Sciatic nerve (tissue), 2 donors: ENCODE measurements at regions not wholly inside any gene's neighbourhood (a gene's known extent, or its start where the extent isn't known, plus 50 kb on each side); places are given as distances from the start of the nearest gene placed in this dataset.
"Not testable (repeated sequence)": the region's sequence is repeated elsewhere in the genome, so short reads cannot be mapped to it uniquely, and the experiment has no call there.

Source experiments
- ATAC-seq: fragments of 200-7000 bp; cut with Tn5 transposase; one replicate; pipeline ENCODE4 v1.9.1; 2020; ENCODE audit warnings: mild to moderate bottlenecking, moderate library complexity
- DNase-seq: peaks from one replicate; pipeline ENCODE4 v3.0.0-alpha.2; 2020; ENCODE audit warnings: low spot score
- intact Hi-C: fragments of 100-400 bp; cut with DNase I; formaldehyde crosslinking; loops from one replicate; pipeline ENCODE4 v1.14.2; 2022
- donor health status: DM: no; HTN: no; CAD: no.
- donor health status: DM: no; HTN: no; CAD: no.

DNA sequence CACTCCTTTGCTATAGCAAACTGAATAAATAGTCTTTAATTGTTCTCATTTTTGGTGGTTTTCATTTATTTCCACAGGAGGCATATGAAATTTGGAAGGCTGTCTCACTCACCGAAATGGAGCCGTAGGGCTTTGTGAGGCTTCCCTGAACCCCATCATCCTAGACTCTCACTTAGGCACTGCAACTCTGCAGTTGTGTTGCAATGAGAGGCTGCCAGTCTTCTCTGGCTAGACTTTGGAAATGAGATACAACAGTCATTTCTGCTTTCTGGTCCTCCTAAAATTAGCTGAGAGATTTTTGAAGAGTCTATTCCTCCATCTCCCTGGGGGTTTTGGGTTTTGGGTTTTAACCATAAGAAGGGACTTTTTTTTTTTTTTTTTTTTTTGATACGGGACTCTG, 146.5 kb downstream of the SH3BGRL start:
- intact Hi-C loops: no loop called here
- ATAC-seq (no peak), DNase-seq (no peak)

DNA sequence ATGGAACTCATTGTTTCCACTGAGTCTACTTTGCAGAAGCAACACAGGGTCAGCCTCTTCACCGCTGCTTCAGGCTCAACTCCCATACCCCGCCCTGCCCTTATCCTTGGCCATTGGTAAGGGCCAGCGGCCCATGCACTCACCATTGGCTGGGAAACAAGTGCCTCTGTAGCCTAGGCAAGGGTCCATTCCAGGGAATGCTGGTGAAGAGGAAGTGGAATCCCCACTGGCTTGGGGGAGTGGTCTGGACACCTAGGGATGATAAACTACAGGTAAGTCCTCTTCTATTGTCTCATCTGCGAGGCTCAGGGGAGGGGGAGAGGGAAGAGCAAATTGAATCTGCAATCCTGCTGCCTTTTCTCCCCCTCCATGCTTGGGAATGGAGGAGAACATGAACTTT, 153.1 kb downstream of the SH3BGRL start:
- DNase-seq (peak; percentile 31), ATAC-seq (no peak)
- intact Hi-C loops: no loop called here

DNA sequence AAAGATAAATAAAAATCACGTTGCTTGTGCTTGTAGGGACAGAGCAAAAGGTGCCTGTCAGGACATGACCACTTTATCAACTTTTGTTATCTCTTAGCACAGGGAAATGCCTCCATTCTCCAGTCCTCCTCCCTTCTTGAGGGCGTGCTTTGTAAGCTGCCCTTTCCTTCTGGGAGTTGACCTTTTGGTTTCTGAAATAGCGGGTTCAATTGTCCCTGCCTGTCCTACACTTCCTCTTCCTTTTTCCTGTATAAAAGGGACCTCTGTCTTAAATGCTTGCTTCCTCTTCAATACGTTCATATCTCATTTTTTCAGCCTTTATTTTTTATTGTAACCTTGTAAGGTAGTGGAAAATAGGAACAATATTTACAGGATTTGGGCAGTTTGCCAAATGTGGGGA, 153.5 kb downstream of the SH3BGRL start:
- intact Hi-C loops: no loop called here
- DNase-seq (no peak), ATAC-seq (no peak)

DNA sequence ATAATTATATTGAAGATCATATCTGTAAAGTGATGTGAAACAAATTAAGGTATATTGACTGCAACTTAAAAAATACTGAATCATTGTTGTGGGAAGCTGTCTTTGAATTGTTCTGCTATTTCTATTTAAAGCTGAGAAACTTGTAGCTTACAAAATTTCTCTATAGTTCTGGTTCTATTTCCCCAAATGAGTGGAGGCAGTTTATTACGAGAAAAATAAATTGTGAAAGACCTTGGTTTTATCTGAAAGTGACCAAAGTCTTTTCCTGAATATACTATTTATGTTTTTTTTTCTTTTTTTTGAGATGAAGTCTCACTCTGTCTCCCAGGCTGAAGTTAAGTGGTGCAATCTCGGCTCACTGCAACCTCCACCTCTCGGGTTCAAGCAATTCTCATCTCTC, 165.4 kb downstream of the SH3BGRL start:
- ATAC-seq (no peak), DNase-seq (no peak)
- intact Hi-C loops: no loop called here

DNA sequence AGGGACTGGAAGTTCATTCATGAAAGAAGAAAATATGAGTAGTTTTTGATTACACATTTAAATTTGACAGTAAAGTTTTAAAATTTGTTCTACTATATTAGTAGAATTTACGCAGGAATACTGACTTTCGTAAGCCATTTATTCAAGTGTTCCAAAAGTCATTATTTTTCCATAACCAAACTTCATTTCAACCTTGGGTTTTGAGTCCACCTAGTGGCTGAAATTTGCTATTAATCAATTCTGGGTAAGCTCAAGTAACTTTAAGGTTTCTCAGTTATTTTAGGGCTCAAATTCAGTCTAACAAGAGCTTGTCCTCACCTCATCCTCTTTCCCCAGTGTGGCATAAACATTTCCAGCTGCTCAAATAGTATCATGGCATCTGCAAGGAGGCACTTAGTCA, 175.4 kb downstream of the SH3BGRL start:
- ATAC-seq: no peak
- DNase-seq: no peak
- intact Hi-C loops: no loop called here

DNA sequence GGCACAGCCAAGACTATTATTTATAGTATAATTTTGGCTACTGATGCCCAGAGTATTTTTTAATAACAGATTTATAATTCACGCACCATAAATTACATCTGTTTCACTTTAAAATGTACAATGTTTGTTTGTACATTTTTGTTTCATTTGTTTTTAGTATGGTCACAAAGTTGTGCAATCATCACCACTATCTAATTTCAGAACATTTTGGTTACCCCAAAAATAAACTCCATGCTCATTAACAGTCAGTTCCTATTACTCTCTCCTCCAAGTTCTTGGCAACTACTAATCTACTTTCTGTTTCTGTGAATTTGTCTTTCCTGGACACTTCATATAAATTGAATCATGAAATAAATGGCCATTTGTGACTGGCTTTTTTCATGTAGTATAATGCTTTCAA, 176.7 kb downstream of the SH3BGRL start:
- DNase-seq (no peak), ATAC-seq (no peak)
- intact Hi-C loops: no loop called here

DNA sequence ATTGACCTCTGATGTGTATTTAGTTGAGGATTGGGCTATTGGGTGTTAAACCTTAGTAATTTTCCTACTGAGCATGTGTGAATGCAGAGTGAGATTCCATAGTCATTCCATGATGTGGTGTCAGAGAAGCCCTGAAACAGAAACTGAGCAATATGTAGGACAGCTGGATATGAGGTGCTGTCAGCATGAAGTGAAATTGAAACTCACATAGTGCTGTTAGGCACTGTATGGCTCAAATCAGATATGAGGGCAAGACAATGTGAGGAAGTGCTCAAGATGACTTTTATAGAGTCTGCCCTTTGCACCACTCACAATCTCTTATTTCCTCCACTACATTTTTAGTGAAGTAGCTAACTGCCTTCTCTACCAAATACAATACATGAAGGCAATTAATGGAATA, 188.3 kb downstream of the SH3BGRL start:
- no peak for ATAC-seq
- intact Hi-C loops: no loop called here
- no peak for DNase-seq

DNA sequence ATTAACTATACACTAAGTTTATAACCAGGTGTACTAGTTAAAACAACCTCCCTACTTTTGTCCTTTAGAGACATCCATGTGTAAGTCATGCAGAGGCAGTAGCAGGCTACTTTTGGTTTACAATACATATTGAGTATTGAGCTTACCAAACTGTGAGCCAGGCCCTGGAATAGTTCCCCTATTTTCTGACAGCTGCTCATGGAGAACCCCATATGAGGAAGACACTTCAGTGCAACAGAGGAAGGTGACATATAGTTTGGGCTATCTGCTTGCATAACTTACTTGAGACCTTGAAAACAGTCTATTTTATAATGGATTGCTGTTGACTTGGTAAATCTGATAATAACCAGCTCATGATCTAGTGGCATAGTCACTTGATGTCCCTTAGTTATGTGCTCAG, 190.5 kb downstream of the SH3BGRL start:
- ATAC-seq: no peak
- no peak for DNase-seq
- intact Hi-C loops: no loop called here

DNA sequence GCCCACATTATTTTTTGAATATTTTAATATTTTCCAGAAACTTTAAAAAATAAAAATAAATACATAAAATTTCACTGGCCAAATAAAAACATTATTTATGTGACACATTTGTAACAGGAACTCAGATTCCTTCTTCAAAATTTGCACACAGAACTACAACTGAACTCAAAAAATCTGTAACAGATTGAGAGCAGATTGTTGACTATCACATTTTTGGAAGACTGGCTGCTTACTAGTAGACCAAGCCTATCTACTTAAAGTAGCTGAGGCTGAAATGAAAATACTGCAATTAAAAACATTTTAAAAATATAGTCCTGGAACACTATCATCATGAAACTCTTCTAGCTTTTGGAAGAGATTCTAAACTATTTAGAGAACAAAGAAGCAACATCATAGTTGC, 203.9 kb downstream of the SH3BGRL start:
- DNase-seq: no peak
- intact Hi-C loops: no loop called here
- ATAC-seq: no peak

DNA sequence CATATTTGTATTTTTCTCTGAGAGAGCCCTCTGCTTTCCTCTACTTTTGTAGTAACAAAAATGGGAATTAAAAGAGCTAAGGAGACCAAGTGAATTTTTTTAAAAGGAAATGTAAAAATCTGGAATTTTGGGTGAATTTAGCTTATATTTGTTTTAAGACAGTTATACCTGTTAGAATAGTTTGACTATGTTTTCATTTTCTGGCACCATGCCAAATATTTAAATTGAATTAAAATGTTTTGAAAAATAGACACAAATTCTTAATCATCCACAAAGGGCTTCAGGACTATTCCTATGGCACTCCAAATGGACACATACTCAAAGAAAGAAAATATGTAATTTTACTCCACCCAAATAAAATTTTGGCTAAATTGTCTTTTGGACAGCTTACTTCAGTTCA, 209.6 kb downstream of the SH3BGRL start:
- no peak for ATAC-seq

DNA sequence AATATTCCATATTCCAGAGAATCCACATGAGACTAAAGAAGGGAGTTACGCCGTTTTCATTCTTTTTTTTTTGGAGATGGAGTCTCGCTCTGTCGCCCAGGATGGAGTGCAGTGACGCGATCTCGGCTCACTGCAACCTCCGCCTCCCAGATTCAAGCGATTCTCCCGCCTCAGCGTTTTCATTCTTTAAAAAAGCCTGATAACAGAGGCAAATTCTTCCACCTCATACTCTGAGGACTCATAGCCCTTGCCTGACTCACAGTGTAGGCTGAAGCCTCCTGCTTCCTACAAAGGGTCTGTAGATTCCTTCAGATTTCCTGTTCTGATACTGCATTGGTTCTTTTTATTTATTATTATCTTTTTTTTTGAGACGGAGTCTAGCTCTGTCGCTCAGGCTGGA, 210.5 kb downstream of the SH3BGRL start:
- ATAC-seq (no peak), DNase-seq (no peak)
- intact Hi-C loops: no loop called here

More for the DNA sequence above, 209.6 kb downstream of the SH3BGRL start:
- intact Hi-C loops: no loop called here
- DNase-seq: no peak

DNA sequence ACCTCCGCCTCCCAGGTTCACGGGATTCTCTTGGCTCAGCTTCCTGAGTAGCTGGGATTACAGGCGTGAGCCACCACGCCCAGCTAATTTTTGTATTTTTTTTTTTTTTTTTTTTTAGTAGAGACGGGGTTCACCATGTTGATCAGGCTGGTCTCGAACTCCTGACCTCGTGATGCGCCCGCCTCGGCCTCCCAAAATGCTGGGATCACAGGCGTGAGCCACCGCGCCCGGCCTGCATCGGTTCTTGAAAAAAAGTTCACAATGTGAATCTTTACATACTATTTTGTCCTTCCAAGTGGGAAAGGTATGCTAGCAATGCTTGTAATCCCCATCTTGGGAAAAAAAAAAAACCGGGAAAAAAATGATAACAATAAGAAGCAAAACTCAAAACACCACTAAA, 211.0 kb downstream of the SH3BGRL start:
- intact Hi-C loops, DNase-seq, ATAC-seq: not testable (repeated sequence)

DNA sequence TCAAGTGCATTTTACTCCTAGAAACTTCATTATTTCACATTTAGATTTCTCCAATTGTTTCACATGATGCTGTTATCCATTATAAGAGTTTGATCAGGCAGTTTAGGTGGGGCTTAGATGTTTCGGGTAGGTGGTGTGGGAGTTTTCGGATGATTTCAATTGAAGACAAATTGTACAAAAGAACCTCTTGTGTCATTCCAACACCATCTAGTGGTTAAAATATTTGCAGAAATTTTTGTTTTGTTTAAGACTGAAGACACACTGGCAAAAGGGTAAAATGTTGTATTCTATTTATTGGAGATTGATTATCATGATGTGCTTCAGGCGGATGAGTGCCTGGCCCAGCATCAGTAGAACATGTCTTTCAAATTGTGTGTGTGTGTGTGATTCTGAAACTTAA, 212.7 kb downstream of the SH3BGRL start:
- intact Hi-C loops: no loop called here
- ATAC-seq (no peak), DNase-seq (no peak)
